ENCODE measurements at regions not wholly inside any gene's neighbourhood (a gene's known extent, or its start where the extent isn't known, plus 50 kb on each side); places are given as distances from the start of the nearest gene placed in this dataset.

DNA sequence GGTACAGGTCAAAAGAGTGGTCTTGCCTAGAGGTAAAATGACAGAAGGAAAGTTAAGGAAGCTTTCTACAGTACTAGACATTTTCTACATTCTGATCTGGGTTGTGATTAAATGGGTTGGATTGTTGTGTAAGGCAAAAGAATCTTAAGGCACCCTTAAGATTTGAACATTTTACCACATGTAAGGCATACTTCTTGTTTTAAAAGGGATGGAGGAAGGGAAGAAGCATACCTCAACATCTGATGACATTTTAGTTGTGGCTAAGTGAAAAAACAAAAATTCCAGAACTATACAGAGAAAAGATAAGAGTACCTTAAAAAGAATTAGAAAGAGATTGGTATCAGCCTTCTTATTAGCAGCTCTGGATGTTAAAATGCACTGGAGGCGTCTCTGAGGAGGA is 356.0 kb upstream of the CADM1 start:
- Histone ChIP-seq H3K27ac (ENCODE audit: low read depth, low read length) (no peak overlapping the region), H3K9ac (ENCODE audit: extremely low read depth, low read length, poor library complexity, severe bottlenecking) (no peak overlapping the region), H3K4me3 (ENCODE audit: low read length) (no peak overlapping the region), H3K9me3 (ENCODE audit: control insufficient read depth, low read length) (peaks cover 5% of the 10 kb centered on the region), H3K36me3 (ENCODE audit: control insufficient read depth, insufficient read depth, low read length) (no peaks in the 10 kb centered on the region), H3K27me3 (ENCODE audit: control insufficient read depth, insufficient read depth, low read length, poor library complexity, severe bottlenecking) (no peaks in the 10 kb centered on the region), H3K4me1 (ENCODE audit: control insufficient read depth, insufficient read depth, low read length) (no peaks in the 10 kb centered on the region)
- Mint-ChIP-seq H3K36me3 (ENCODE audit: low read depth) (no peaks in the 10 kb centered on the region), H3K9me3 (peaks cover 16% of the 10 kb centered on the region), H3K4me1 (no peaks in the 10 kb centered on the region), H3K27me3 (ENCODE audit: insufficient read depth) (peaks cover 19% of the 10 kb centered on the region), H3K4me3 (no peak overlapping the region), H3K27ac (no peak overlapping the region)
- TF ChIP-seq, protein P1, sequence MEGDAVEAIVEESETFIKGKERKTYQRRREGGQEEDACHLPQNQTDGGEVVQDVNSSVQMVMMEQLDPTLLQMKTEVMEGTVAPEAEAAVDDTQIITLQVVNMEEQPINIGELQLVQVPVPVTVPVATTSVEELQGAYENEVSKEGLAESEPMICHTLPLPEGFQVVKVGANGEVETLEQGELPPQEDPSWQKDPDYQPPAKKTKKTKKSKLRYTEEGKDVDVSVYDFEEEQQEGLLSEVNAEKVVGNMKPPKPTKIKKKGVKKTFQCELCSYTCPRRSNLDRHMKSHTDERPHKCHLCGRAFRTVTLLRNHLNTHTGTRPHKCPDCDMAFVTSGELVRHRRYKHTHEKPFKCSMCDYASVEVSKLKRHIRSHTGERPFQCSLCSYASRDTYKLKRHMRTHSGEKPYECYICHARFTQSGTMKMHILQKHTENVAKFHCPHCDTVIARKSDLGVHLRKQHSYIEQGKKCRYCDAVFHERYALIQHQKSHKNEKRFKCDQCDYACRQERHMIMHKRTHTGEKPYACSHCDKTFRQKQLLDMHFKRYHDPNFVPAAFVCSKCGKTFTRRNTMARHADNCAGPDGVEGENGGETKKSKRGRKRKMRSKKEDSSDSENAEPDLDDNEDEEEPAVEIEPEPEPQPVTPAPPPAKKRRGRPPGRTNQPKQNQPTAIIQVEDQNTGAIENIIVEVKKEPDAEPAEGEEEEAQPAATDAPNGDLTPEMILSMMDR (conservative IDR thresholded peaks at IDR 0.05), result no peak
- no peak for DNase-seq
- WGBS, 2 experiments (ENCODE audit: insufficient coverage in 1 of 2, insufficient read length in 1 of 2), result 75 to 87% methylated on average over 1 of the region's 1 CpG

DNA sequence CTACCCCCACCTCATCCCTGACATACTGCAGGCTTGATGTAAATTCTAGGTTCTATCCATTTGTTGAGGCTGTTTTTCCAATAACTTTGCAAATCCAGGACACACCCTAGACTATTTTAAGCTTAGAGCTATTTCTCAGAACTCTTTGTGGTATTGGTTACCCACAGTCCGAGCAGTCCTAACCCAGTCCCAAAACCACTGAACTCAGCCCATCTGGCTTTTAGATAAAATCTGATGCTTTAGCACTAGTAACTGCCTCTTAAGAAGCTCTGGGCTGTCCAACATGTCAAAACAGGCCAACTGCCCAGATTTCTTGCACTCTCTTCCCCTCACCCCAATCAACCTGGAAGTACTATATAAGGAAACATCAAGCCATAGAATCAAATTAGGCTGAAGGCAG is 344.4 kb upstream of the CADM1 start:
- WGBS, 2 experiments (ENCODE audit: insufficient coverage in 1 of 2, insufficient read length in 1 of 2), result 94% methylated on average over 1 of the region's 1 CpG; no CpG with 5 or more reads in 1 of the 2 experiments
- H3K9me3 ChIP-seq (ENCODE audit: control insufficient read depth, low read length), result peaks cover 4% of the 10 kb centered on the region
- H3K36me3 ChIP-seq (ENCODE audit: control insufficient read depth, insufficient read depth, low read length), result no peaks in the 10 kb centered on the region

DNA sequence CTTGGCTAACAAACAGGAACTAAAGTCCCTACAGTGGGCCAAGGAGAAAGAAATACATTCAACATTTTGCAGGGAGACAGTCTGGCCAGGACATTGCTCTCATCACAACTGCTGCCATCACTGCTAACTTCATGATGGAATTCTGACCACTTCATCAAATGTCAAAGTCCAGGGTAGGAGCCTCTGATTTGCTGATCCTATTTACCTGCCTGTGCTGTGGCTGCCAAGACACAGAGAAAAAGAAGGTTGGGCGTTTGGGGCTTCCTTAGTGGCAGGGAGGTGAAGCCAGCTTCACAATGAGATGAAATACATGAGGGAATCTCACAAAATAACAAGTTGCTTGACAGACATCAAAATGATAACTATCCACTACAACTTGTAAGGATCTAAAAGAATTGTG is 343.9 kb upstream of the CADM1 start:
- Histone ChIP-seq H3K9ac (ENCODE audit: extremely low read depth, low read length, poor library complexity, severe bottlenecking) (no peak overlapping the region), H3K27ac (ENCODE audit: low read depth, low read length) (no peak overlapping the region), H3K36me3 (ENCODE audit: control insufficient read depth, insufficient read depth, low read length) (no peaks in the 10 kb centered on the region), H3K9me3 (ENCODE audit: control insufficient read depth, low read length) (peaks cover 4% of the 10 kb centered on the region), H3K4me3 (ENCODE audit: low read length) (no peak overlapping the region), H3K27me3 (ENCODE audit: control insufficient read depth, insufficient read depth, low read length, poor library complexity, severe bottlenecking) (peaks cover 6% of the 10 kb centered on the region), H3K4me1 (ENCODE audit: control insufficient read depth, insufficient read depth, low read length) (no peaks in the 10 kb centered on the region)
- Mint-ChIP-seq H3K36me3 (ENCODE audit: low read depth) (no peaks in the 10 kb centered on the region), H3K9me3 (peaks cover 5% of the 10 kb centered on the region), H3K4me3 (no peak overlapping the region), H3K27ac (no peak overlapping the region), H3K27me3 (ENCODE audit: insufficient read depth) (peaks cover 17% of the 10 kb centered on the region), H3K4me1 (peaks cover 17% of the 10 kb centered on the region)
- 42% methylated on average over 1 of the region's 1 CpG; no CpG with 5 or more reads in 1 of the 2 experiments for WGBS, 2 experiments (ENCODE audit: insufficient coverage in 1 of 2, insufficient read length in 1 of 2)
- DNase-seq, result no peak
- TF ChIP-seq, protein P1 (conservative IDR thresholded peaks at IDR 0.05), result no peak

More for the DNA sequence above, 344.4 kb upstream of the CADM1 start:
- H3K4me3 Mint-ChIP-seq, result no peak overlapping the region
- H3K4me1 Mint-ChIP-seq, result peaks cover 17% of the 10 kb centered on the region
- TF ChIP-seq, protein P1 (conservative IDR thresholded peaks at IDR 0.05), result no peak
- Histone ChIP-seq H3K4me3 (ENCODE audit: low read length) (no peak overlapping the region), H3K9ac (ENCODE audit: extremely low read depth, low read length, poor library complexity, severe bottlenecking) (no peak overlapping the region), H3K4me1 (ENCODE audit: control insufficient read depth, insufficient read depth, low read length) (no peaks in the 10 kb centered on the region), H3K27me3 (ENCODE audit: control insufficient read depth, insufficient read depth, low read length, poor library complexity, severe bottlenecking) (peaks cover 6% of the 10 kb centered on the region), H3K27ac (ENCODE audit: low read depth, low read length) (no peak overlapping the region)
- H3K27me3 Mint-ChIP-seq (ENCODE audit: insufficient read depth), result peaks cover 13% of the 10 kb centered on the region
- no peak for DNase-seq
- no peaks in the 10 kb centered on the region for H3K36me3 Mint-ChIP-seq (ENCODE audit: low read depth)
- H3K9me3 Mint-ChIP-seq, result peaks cover 9% of the 10 kb centered on the region
- no peak overlapping the region for H3K27ac Mint-ChIP-seq

All from endodermal cell (in vitro differentiated cells).